C4-2B (cell line): ENCODE measurements at regions not wholly inside any gene's neighbourhood (a gene's known extent, or its start where the extent isn't known, plus 50 kb on each side); places are given as distances from the start of the nearest gene placed in this dataset.

Source experiments
- ZFX ChIP-seq: fragments of 450-650 bp; IDR thresholded peaks from 2 replicates; pipeline ENCODE4 v1.6.1; 2017
- TF ChIP-seq, protein P1 (sequence below): fragments of 450-650 bp; conservative IDR thresholded peaks from 2 replicates; pipeline ENCODE4 v1.5.1; 2017; ENCODE audit warnings: mild to moderate bottlenecking

DNA sequence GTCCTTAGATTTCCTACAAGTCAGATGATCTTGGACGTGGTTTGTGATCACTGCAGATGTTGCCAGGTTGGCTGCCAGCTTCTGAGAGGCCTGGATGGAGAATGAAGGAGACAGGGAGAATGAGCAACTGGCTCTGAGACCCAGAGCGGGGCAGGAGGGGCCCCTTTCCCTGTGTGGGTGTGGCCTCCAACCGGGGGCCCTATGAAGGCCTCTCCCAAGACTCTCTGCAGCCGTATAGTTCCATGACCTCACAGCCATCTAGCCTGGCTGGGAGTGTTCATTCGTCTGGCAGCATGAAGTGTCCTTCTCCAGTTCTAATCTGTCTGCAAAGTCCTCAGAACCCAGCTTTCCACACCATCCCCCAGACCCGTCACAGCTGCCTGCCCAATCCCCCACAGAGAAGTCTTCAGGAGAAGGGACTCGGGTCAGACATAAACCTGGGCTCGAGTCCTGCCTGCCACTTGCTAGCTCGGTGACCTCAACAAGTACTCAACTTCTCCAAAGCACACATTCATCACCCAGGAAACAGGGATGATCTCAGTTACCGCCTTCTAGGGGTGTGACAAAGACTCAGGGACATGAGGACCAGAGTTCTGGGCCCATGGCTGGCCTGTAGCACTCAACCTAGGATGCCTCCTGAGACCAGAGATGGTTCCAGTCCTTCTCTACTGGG is 122.6 kb downstream of the EDN3 start:
- TF ChIP-seq, protein P1, sequence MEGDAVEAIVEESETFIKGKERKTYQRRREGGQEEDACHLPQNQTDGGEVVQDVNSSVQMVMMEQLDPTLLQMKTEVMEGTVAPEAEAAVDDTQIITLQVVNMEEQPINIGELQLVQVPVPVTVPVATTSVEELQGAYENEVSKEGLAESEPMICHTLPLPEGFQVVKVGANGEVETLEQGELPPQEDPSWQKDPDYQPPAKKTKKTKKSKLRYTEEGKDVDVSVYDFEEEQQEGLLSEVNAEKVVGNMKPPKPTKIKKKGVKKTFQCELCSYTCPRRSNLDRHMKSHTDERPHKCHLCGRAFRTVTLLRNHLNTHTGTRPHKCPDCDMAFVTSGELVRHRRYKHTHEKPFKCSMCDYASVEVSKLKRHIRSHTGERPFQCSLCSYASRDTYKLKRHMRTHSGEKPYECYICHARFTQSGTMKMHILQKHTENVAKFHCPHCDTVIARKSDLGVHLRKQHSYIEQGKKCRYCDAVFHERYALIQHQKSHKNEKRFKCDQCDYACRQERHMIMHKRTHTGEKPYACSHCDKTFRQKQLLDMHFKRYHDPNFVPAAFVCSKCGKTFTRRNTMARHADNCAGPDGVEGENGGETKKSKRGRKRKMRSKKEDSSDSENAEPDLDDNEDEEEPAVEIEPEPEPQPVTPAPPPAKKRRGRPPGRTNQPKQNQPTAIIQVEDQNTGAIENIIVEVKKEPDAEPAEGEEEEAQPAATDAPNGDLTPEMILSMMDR: no peak
- TF ChIP-seq ZFX: no peak
